ENCODE measurements at regions not wholly inside any gene's neighbourhood (a gene's known extent, or its start where the extent isn't known, plus 50 kb on each side); places are given as distances from the start of the nearest gene placed in this dataset.

GRCh38 chr16:73323880-73324279, 276.0 kb upstream of the ZFHX3 start:
- dilution Hi-C loops (cut with MboI; ENCODE audit: extremely low pct_ligation_motif_present, low sequenced_read_pairs), result no loop called here
- Histone ChIP-seq H3K9me1 (ENCODE audit: control insufficient read depth, extremely low read depth, insufficient read depth, low read length) (no peaks in the 10 kb centered on the region), H3K9me3 (ENCODE audit: control insufficient read depth, low read depth, low read length) (no peaks in the 10 kb centered on the region), H3K79me2 (ENCODE audit: control insufficient read depth, insufficient read depth, low read length) (no peaks in the 10 kb centered on the region), H3K4me1 (ENCODE audit: control insufficient read depth, extremely low read depth, insufficient read depth, low read length) (no peaks in the 10 kb centered on the region), H3K27me3 (ENCODE audit: control insufficient read depth, extremely low read depth, insufficient read depth, low read length) (no peaks in the 10 kb centered on the region), H4K20me1 (ENCODE audit: control insufficient read depth, extremely low read depth, insufficient read depth, low read length) (no peaks in the 10 kb centered on the region), H3K36me3 (ENCODE audit: control insufficient read depth in 2 of 2, extremely low read depth in 1 of 2, insufficient read depth in 2 of 2, low read length in 2 of 2) (no peaks in the 10 kb centered on the region), H3K4me2 (ENCODE audit: control insufficient read depth, extremely low read depth, insufficient read depth, low read depth, low read length) (no peak overlapping the region), H3K9ac (ENCODE audit: control insufficient read depth, extremely low read depth, insufficient read depth, low read length) (no peak overlapping the region), H2AFZ (ENCODE audit: control insufficient read depth, low read length) (no peak overlapping the region), H3K4me3 (ENCODE audit: control insufficient read depth in 2 of 3, extremely low read depth in 1 of 3, insufficient read depth in 2 of 3, low read depth in 1 of 3, low read length in 3 of 3) (no peak overlapping the region), H3K27ac (ENCODE audit: control insufficient read depth, insufficient read depth, low read length) (no peak overlapping the region)
- TF ChIP-seq CTCF (optimal IDR thresholded peaks at IDR 0.05 in 1 of 3, IDR thresholded peaks at IDR 0.05 in 1 of 3, conservative IDR thresholded peaks at IDR 0.05 in 1 of 3; ENCODE audit: extremely low read depth in 1 of 3, insufficient read depth in 2 of 3, low read length in 3 of 3) (no peak), EZH2 (IDR thresholded peaks at IDR 0.05; ENCODE audit: low read length) (no peak)
- FAIRE-seq (no peak), DNase-seq (ENCODE audit: low read depth, low spot score) (no peak)

DNA sequence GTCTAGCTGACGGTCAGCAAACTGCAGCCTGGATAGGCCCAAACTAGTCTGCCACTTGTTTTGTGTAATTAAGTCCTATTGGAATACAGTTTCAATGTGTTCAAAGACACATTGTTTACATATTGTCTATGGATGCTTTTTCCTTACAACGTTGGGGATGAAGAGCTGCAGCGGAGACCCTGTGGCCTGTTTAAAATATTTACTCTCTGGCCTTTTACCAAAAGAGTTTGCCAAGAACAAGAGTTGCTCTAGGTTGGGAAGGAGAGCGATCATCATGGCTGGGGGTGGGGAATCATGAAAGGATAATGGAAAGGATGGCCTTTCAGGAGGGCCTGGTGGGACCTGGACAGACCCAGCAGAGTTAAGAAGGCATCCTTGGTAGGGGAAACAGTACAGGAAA, 274.9 kb upstream of the ZFHX3 start:
- no peak for FAIRE-seq
- H2AFZ ChIP-seq (ENCODE audit: control insufficient read depth, low read length), result no peak overlapping the region
- H3K4me2 ChIP-seq (ENCODE audit: control insufficient read depth, extremely low read depth, insufficient read depth, low read depth, low read length), result no peak overlapping the region
- dilution Hi-C loops (cut with MboI; ENCODE audit: extremely low pct_ligation_motif_present, low sequenced_read_pairs), result no loop called here
- no peaks in the 10 kb centered on the region for H3K79me2 ChIP-seq (ENCODE audit: control insufficient read depth, insufficient read depth, low read length)
- no peak overlapping the region for H3K4me3 ChIP-seq (ENCODE audit: control insufficient read depth in 2 of 3, extremely low read depth in 1 of 3, insufficient read depth in 2 of 3, low read depth in 1 of 3, low read length in 3 of 3)
- no peaks in the 10 kb centered on the region for H3K36me3 ChIP-seq (ENCODE audit: control insufficient read depth in 2 of 2, extremely low read depth in 1 of 2, insufficient read depth in 2 of 2, low read length in 2 of 2)
- H3K27ac ChIP-seq (ENCODE audit: control insufficient read depth, insufficient read depth, low read length), result no peak overlapping the region
- H3K9me3 ChIP-seq (ENCODE audit: control insufficient read depth, low read depth, low read length), result no peaks in the 10 kb centered on the region
- H3K9me1 ChIP-seq (ENCODE audit: control insufficient read depth, extremely low read depth, insufficient read depth, low read length), result no peaks in the 10 kb centered on the region
- DNase-seq (ENCODE audit: low read depth, low spot score), result no peak
- TF ChIP-seq EZH2 (IDR thresholded peaks at IDR 0.05; ENCODE audit: low read length) (no peak), CTCF (optimal IDR thresholded peaks at IDR 0.05 in 1 of 3, IDR thresholded peaks at IDR 0.05 in 1 of 3, conservative IDR thresholded peaks at IDR 0.05 in 1 of 3; ENCODE audit: extremely low read depth in 1 of 3, insufficient read depth in 2 of 3, low read length in 3 of 3) (no peak)
- H3K27me3 ChIP-seq (ENCODE audit: control insufficient read depth, extremely low read depth, insufficient read depth, low read length), result no peaks in the 10 kb centered on the region
- no peak overlapping the region for H3K9ac ChIP-seq (ENCODE audit: control insufficient read depth, extremely low read depth, insufficient read depth, low read length)
- H4K20me1 ChIP-seq (ENCODE audit: control insufficient read depth, extremely low read depth, insufficient read depth, low read length), result no peaks in the 10 kb centered on the region
- H3K4me1 ChIP-seq (ENCODE audit: control insufficient read depth, extremely low read depth, insufficient read depth, low read length), result no peaks in the 10 kb centered on the region

Measured in keratinocyte (primary cell).